ENCODE measurements at regions not wholly inside any gene's neighbourhood (a gene's known extent, or its start where the extent isn't known, plus 50 kb on each side); places are given as distances from the start of the nearest gene placed in this dataset.

GRCh38 chr9:104258296-104259011 is 164.3 kb downstream of the SMC2 start:
- no peak for TF ChIP-seq CTCF (IDR thresholded peaks at IDR 0.05; ENCODE audit: extremely low read depth in 1 of 2, insufficient read depth in 1 of 2, low read depth in 1 of 2, low read length in 2 of 2)
- TF ChIP-seq EZH2 (IDR thresholded peaks at IDR 0.05; ENCODE audit: borderline replicate concordance, low read depth, low read length, severe bottlenecking), result no peak
- TF ChIP-seq MAX (IDR thresholded peaks at IDR 0.05; ENCODE audit: insufficient read depth, insufficient read length), result no peak

Measured in endothelial cell of umbilical vein (primary cell).